WERI-Rb-1 (cell line): ENCODE measurements at regions not wholly inside any gene's neighbourhood (a gene's known extent, or its start where the extent isn't known, plus 50 kb on each side); places are given as distances from the start of the nearest gene placed in this dataset.

Experiments
- DNase-seq: peaks from one replicate; pipeline ENCODE4 v3.0.0-alpha.2; 2020
- H3K27ac ChIP-seq: fragments of 250-450 bp; sonication (Bioruptor Pico); 2 replicates; pipeline ENCODE4 v1.5.1; 2020; ENCODE audit warnings: mild to moderate bottlenecking, moderate library complexity
- H3K27me3 ChIP-seq: fragments of 250-450 bp; sonication (Bioruptor Pico); 2 replicates; pipeline ENCODE4 v1.5.1; 2021; ENCODE audit warnings: mild to moderate bottlenecking, low read depth, moderate library complexity; ENCODE audit not compliant: insufficient read depth, severe bottlenecking
- H3K36me3 ChIP-seq: fragments of 250-450 bp; sonication (Bioruptor Pico); 2 replicates; pipeline ENCODE4 v1.5.1; 2020; ENCODE audit warnings: mild to moderate bottlenecking, moderate library complexity
- H3K4me3 ChIP-seq: 2 replicates; pipeline ENCODE4 v1.5.1; 2011; ENCODE audit warnings: low read depth, mild to moderate bottlenecking, control low read depth, low read length
- H3K9me3 ChIP-seq: fragments of 250-450 bp; sonication (Bioruptor Pico); 2 replicates; pipeline ENCODE4 v1.5.1; 2021; ENCODE audit warnings: mild to moderate bottlenecking, moderate library complexity; ENCODE audit not compliant: severe bottlenecking
- CTCF ChIP-seq: IDR thresholded peaks from 2 replicates; pipeline ENCODE4 v1.5.1; 2011; ENCODE audit warnings: low read depth, mild to moderate bottlenecking, control low read depth, inconsistent platforms, low read length

- DNase-seq = no peak
- Histone ChIP-seq H3K4me3 (no peak overlapping the region), H3K9me3 (peaks cover 23% of the 10 kb centered on the region), H3K27me3 (no peaks in the 10 kb centered on the region), H3K36me3 (no peaks in the 10 kb centered on the region), H3K27ac (no peak overlapping the region)
- TF ChIP-seq CTCF = no peak
Observed at GRCh38 chr1:234665975-234666605, 56.1 kb upstream of the IRF2BP2 start.

GRCh38 chr1:234662148-234662547 is 52.2 kb upstream of the IRF2BP2 start:
- Histone ChIP-seq H3K4me3 (no peak overlapping the region), H3K27ac (no peak overlapping the region), H3K27me3 (no peaks in the 10 kb centered on the region), H3K36me3 (no peaks in the 10 kb centered on the region), H3K9me3 (peaks cover 7% of the 10 kb centered on the region)
- no peak for TF ChIP-seq CTCF
- no peak for DNase-seq

GRCh38 chr1:234661317-234661928 is 51.4 kb upstream of the IRF2BP2 start:
- TF ChIP-seq CTCF = no peak
- no peak overlapping the region for H3K4me3 ChIP-seq
- no peaks in the 10 kb centered on the region for H3K27me3 ChIP-seq
- H3K9me3 ChIP-seq = peaks cover 3% of the 10 kb centered on the region
- H3K36me3 ChIP-seq = no peaks in the 10 kb centered on the region
- DNase-seq = no peak
- H3K27ac ChIP-seq = no peak overlapping the region

GRCh38 chr1:234660536-234661316 is 50.7 kb upstream of the IRF2BP2 start:
- DNase-seq = no peak
- no peak for TF ChIP-seq CTCF
- H3K27me3 ChIP-seq = no peaks in the 10 kb centered on the region
- no peaks in the 10 kb centered on the region for H3K36me3 ChIP-seq
- no peak overlapping the region for H3K4me3 ChIP-seq
- H3K27ac ChIP-seq = no peak overlapping the region
- H3K9me3 ChIP-seq = no peaks in the 10 kb centered on the region
